Right atrium auricular region (tissue), 2 donors: ENCODE measurements at regions not wholly inside any gene's neighbourhood (a gene's known extent, or its start where the extent isn't known, plus 50 kb on each side); places are given as distances from the start of the nearest gene placed in this dataset.

Experiments used
- DNase-seq: peaks from one replicate; pipeline ENCODE4 v3.0.0-alpha.2; 2019; ENCODE audit warnings: low spot score
- H3K27ac ChIP-seq, 2 donors: fragments of 200-600 bp; sonication (generic); 1 replicate in 1 of 2; 2 replicates in 1 of 2; pipeline ENCODE4 v1.5.1; 2016 to 2019
- H3K27me3 ChIP-seq, 2 donors: fragments of 200-600 bp; sonication (generic); one replicate each; pipeline versions ENCODE4 v1.5.1 to v1.6.0; 2017 to 2019
- H3K36me3 ChIP-seq: fragments of 200-600 bp; sonication (generic); one replicate; pipeline ENCODE4 v1.5.1; 2016
- H3K4me1 ChIP-seq, 2 donors: fragments of 200-600 bp; sonication (generic); one replicate each; pipeline versions ENCODE4 v1.5.1 to v1.6.0; 2017 to 2019
- H3K4me3 ChIP-seq, 2 donors: fragments of 200-600 bp; sonication (generic); 1 replicate in 1 of 2; 2 replicates in 1 of 2; pipeline ENCODE4 v1.5.1; 2017 to 2019; ENCODE audit warnings: mild to moderate bottlenecking in 1 of 2, moderate library complexity in 1 of 2
- H3K9me3 ChIP-seq, 2 donors: fragments of 200-600 bp; sonication (generic); one replicate each; pipeline ENCODE4 v1.5.1; 2019
- CTCF ChIP-seq, 2 donors: fragments of 200-600 bp; sonication (generic); IDR thresholded peaks; one replicate each; pipeline ENCODE4 v1.5.1; 2019; ENCODE audit warnings: antibody characterized with exemption in 2 of 2

DNA sequence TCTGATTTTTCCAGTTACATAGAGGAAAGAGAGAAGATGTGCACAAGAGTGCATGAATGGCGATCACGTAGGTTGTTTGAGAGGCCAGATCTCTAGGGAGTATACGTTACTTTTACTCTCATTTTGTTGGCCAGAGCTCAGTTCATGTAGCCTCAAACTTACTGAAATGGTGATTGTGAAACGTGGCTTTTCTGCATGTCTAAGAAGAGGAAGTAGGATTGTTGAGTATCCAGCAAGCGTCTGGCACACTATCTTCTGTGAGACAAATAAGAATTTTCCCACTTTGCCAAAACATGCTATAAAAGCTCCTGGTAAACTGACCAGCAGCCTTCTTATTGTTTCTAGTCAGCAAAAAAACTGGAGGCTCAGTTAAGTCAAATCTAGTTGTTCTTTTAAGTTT lies 264.5 kb upstream of the EMCN start:
- H3K27ac ChIP-seq = no peak overlapping the region
- no peaks in the 10 kb centered on the region for H3K4me1 ChIP-seq
- DNase-seq = no peak
- no peaks in the 10 kb centered on the region for H3K27me3 ChIP-seq
- H3K9me3 ChIP-seq = no peaks in the 10 kb centered on the region
- H3K36me3 ChIP-seq = no peaks in the 10 kb centered on the region
- TF ChIP-seq CTCF (IDR thresholded peaks at IDR 0.05) = no peak
- no peak overlapping the region for H3K4me3 ChIP-seq

GRCh38 chr4:100781435-100781834 lies 263.6 kb upstream of the EMCN start:
- Histone ChIP-seq H3K36me3 (no peaks in the 10 kb centered on the region), H3K4me3 (no peak overlapping the region), H3K4me1 (no peaks in the 10 kb centered on the region), H3K27ac (no peak overlapping the region), H3K27me3 (no peaks in the 10 kb centered on the region), H3K9me3 (no peaks in the 10 kb centered on the region)
- no peak for DNase-seq
- TF ChIP-seq CTCF (IDR thresholded peaks at IDR 0.05) = no peak

- no peak for TF ChIP-seq CTCF (IDR thresholded peaks at IDR 0.05)
- Histone ChIP-seq H3K27ac (no peak overlapping the region), H3K4me1 (no peaks in the 10 kb centered on the region), H3K36me3 (no peaks in the 10 kb centered on the region), H3K9me3 (peaks cover 0 to 7% of the 10 kb centered on the region in 2 donors), H3K27me3 (no peaks in the 10 kb centered on the region), H3K4me3 (no peak overlapping the region)
- no peak for DNase-seq
Measured at GRCh38 chr4:100780126-100780525, 262.3 kb upstream of the EMCN start.

GRCh38 chr4:100778431-100778830 lies 260.6 kb upstream of the EMCN start:
- Histone ChIP-seq H3K36me3 (no peaks in the 10 kb centered on the region), H3K27me3 (no peaks in the 10 kb centered on the region), H3K9me3 (peaks cover 0 to 19% of the 10 kb centered on the region in 2 donors), H3K4me1 (no peaks in the 10 kb centered on the region), H3K27ac (no peak overlapping the region), H3K4me3 (no peak overlapping the region)
- no peak for DNase-seq
- no peak for TF ChIP-seq CTCF (IDR thresholded peaks at IDR 0.05)

DNA sequence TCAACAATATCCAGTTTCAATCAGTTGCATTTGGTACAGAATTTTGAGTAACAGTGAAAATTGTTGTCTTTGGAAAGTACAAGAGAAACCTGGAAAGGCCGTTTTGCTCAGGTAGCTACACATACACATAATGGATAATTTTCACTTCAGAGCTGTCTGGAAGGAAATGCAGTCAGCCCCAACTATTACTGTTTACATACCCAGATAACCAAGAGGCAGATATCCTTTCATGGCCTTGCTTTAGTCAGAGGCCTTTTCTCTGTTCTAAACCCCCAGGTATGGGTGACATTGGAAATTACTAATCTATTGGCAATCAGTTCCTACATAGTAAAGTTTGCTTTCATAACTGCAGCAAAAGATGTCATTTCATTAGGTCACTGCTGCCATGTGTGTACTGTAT lies 244.9 kb upstream of the EMCN start:
- DNase-seq = no peak
- no peak for TF ChIP-seq CTCF (IDR thresholded peaks at IDR 0.05)
- no peak overlapping the region for H3K4me3 ChIP-seq

DNA sequence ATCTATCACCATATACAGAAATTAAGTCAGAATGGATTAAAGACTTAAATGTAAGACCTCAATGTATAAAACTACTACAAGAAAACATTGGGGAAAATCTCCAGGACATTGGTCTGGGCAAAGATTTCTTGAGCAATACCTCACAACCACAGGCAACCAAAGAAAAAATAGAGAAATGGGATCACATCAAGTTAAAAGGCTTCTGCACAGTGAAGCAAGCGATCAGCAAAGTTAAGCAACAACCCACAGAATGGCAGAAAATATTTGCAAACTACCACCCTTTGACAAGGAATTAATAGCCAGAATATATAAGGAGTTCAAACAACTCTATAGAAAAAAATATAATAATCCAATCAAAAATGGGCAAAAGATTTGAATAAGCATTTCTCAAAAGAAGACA lies 236.9 kb upstream of the EMCN start:
- no peaks in the 10 kb centered on the region for H3K27me3 ChIP-seq
- H3K27ac ChIP-seq = no peak overlapping the region
- H3K4me1 ChIP-seq = no peaks in the 10 kb centered on the region
- H3K4me3 ChIP-seq = no peak overlapping the region
- peaks cover 0 to 6% of the 10 kb centered on the region in 2 donors for H3K9me3 ChIP-seq
- H3K36me3 ChIP-seq = no peaks in the 10 kb centered on the region
- TF ChIP-seq CTCF (IDR thresholded peaks at IDR 0.05) = no peak
- no peak for DNase-seq

More for the DNA sequence above, 244.9 kb upstream of the EMCN start:
- Histone ChIP-seq H3K4me1 (no peaks in the 10 kb centered on the region), H3K9me3 (peaks cover 0 to 24% of the 10 kb centered on the region in 2 donors), H3K36me3 (no peaks in the 10 kb centered on the region), H3K27me3 (no peaks in the 10 kb centered on the region), H3K27ac (no peak overlapping the region)
